ENCODE measurements at regions not wholly inside any gene's neighbourhood (a gene's known extent, or its start where the extent isn't known, plus 50 kb on each side); places are given as distances from the start of the nearest gene placed in this dataset.

GRCh38 chr15:53447053-53447574 lies 312.3 kb downstream of the WDR72 start:
- Histone ChIP-seq H3K9me3 (no peaks in the 10 kb centered on the region), H3K36me3 (no peaks in the 10 kb centered on the region), H3K4me3 (no peak overlapping the region), H3K27me3 (no peaks in the 10 kb centered on the region), H3K27ac (no peak overlapping the region), H3K4me1 (no peaks in the 10 kb centered on the region)
- intact Hi-C loops (cut with DNase I) = no loop called here
- no peak for DNase-seq (ENCODE audit: extremely low spot score in 2 of 2)
- TF ChIP-seq POLR2AphosphoS5 (IDR thresholded peaks at IDR 0.05; ENCODE audit: insufficient read depth in 1 of 2, low read depth in 1 of 2) (no peak), POLR2A (IDR thresholded peaks at IDR 0.05) (no peak), CTCF (IDR thresholded peaks at IDR 0.05) (no peak)

GRCh38 chr15:53446376-53446775 lies 313.1 kb downstream of the WDR72 start:
- TF ChIP-seq CTCF (IDR thresholded peaks at IDR 0.05) (no peak), POLR2AphosphoS5 (IDR thresholded peaks at IDR 0.05; ENCODE audit: insufficient read depth in 1 of 2, low read depth in 1 of 2) (no peak), POLR2A (IDR thresholded peaks at IDR 0.05) (no peak)
- H3K4me1 ChIP-seq = no peaks in the 10 kb centered on the region
- H3K27me3 ChIP-seq = no peaks in the 10 kb centered on the region
- no peak for DNase-seq (ENCODE audit: extremely low spot score in 2 of 2)
- H3K4me3 ChIP-seq = no peak overlapping the region
- H3K27ac ChIP-seq = no peak overlapping the region
- intact Hi-C loops (cut with DNase I) = no loop called here
- H3K36me3 ChIP-seq = no peaks in the 10 kb centered on the region
- H3K9me3 ChIP-seq = no peaks in the 10 kb centered on the region

GRCh38 chr15:53445531-53445930 lies 313.9 kb downstream of the WDR72 start:
- no peaks in the 10 kb centered on the region for H3K9me3 ChIP-seq
- H3K36me3 ChIP-seq = no peaks in the 10 kb centered on the region
- H3K4me1 ChIP-seq = no peaks in the 10 kb centered on the region
- TF ChIP-seq CTCF (IDR thresholded peaks at IDR 0.05) = no peak
- TF ChIP-seq POLR2A (IDR thresholded peaks at IDR 0.05) = no peak
- no peak for TF ChIP-seq POLR2AphosphoS5 (IDR thresholded peaks at IDR 0.05; ENCODE audit: insufficient read depth in 1 of 2, low read depth in 1 of 2)
- intact Hi-C loops (cut with DNase I) = no loop called here
- H3K4me3 ChIP-seq = no peak overlapping the region
- no peak for DNase-seq (ENCODE audit: extremely low spot score in 2 of 2)
- no peak overlapping the region for H3K27ac ChIP-seq
- no peaks in the 10 kb centered on the region for H3K27me3 ChIP-seq

GRCh38 chr15:53437985-53438841 lies 321.2 kb downstream of the WDR72 start:
- no peaks in the 10 kb centered on the region for H3K4me1 ChIP-seq
- TF ChIP-seq POLR2A (IDR thresholded peaks at IDR 0.05) = no peak
- TF ChIP-seq POLR2AphosphoS5 (IDR thresholded peaks at IDR 0.05; ENCODE audit: insufficient read depth in 1 of 2, low read depth in 1 of 2) = no peak
- no peak for TF ChIP-seq CTCF (IDR thresholded peaks at IDR 0.05)
- intact Hi-C loops (cut with DNase I) = no loop called here
- no peaks in the 10 kb centered on the region for H3K36me3 ChIP-seq
- H3K9me3 ChIP-seq = no peaks in the 10 kb centered on the region
- no peak overlapping the region for H3K4me3 ChIP-seq
- no peak for DNase-seq (ENCODE audit: extremely low spot score in 2 of 2)
- H3K27ac ChIP-seq = no peak overlapping the region
- H3K27me3 ChIP-seq = no peaks in the 10 kb centered on the region

- intact Hi-C loops (cut with DNase I) = no loop called here
- no peak for DNase-seq (ENCODE audit: extremely low spot score in 2 of 2)
- no peak for TF ChIP-seq CTCF (IDR thresholded peaks at IDR 0.05)
These were observed 322.1 kb downstream of the WDR72 start for GRCh38 chr15:53437366-53437765.

More at GRCh38 chr15:53437366-53437765, 322.1 kb downstream of the WDR72 start:
- no peaks in the 10 kb centered on the region for H3K36me3 ChIP-seq
- no peak overlapping the region for H3K4me3 ChIP-seq
- H3K27me3 ChIP-seq = no peaks in the 10 kb centered on the region
- H3K9me3 ChIP-seq = no peaks in the 10 kb centered on the region
- H3K4me1 ChIP-seq = no peaks in the 10 kb centered on the region
- H3K27ac ChIP-seq = no peak overlapping the region

All from vagina (tissue), 2 donors.